ENCODE measurements at regions not wholly inside any gene's neighbourhood (a gene's known extent, or its start where the extent isn't known, plus 50 kb on each side); places are given as distances from the start of the nearest gene placed in this dataset.

DNA sequence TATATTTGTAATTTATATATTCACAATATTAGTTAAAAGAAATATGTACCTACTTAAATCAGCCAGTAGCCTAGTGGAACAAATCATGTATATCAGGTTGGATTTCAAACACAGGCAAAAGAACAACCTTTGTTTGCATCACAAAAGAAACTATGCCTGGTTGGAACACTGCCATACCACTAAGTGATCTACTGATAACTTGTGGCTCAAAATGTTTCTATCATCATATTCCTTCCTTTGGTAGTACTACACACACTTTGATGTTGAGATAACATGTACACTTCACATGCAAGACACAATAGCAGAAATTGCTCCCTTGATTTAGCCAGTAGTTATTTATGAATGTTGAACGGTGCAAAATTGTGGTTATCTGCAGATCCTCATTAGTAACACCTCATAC, 146.0 kb upstream of the GPC6 start:
- no peak for ATAC-seq
- peak; percentile 72 for TF ChIP-seq ISL1 (CRISPR knock-in tag; IDR thresholded peaks at IDR 0.05)
- no peak for TF ChIP-seq ZNF565 (CRISPR knock-in tag; conservative IDR thresholded peaks at IDR 0.05; ENCODE audit: low read depth)

DNA sequence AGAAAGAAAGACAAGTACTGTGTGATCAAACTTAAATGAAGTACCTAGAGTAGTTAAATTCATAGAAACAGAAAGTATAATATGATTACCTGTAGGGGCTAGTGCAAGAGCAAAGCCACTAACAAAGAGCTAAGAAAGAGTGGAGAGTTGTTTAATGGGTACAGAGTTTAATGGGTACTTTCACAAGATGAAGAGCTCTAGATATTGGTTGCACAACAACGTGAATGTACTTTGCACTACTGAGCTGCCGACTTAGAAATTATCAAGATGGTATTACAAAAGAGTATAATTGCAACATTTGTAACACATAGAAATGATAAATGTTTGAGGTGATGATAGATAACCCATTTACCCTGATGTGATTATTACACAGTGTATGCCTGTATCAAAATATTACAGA, 140.3 kb upstream of the GPC6 start:
- TF ChIP-seq, protein P1, sequence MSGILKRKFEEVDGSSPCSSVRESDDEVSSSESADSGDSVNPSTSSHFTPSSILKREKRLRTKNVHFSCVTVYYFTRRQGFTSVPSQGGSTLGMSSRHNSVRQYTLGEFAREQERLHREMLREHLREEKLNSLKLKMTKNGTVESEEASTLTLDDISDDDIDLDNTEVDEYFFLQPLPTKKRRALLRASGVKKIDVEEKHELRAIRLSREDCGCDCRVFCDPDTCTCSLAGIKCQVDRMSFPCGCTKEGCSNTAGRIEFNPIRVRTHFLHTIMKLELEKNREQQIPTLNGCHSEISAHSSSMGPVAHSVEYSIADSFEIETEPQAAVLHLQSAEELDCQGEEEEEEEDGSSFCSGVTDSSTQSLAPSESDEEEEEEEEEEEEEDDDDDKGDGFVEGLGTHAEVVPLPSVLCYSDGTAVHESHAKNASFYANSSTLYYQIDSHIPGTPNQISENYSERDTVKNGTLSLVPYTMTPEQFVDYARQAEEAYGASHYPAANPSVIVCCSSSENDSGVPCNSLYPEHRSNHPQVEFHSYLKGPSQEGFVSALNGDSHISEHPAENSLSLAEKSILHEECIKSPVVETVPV (CRISPR knock-in tag; IDR thresholded peaks at IDR 0.05): no peak
- TF ChIP-seq ZFP30 (CRISPR knock-in tag; IDR thresholded peaks at IDR 0.05) (no peak), RARB (CRISPR knock-in tag; IDR thresholded peaks at IDR 0.05) (no peak), ESRRG (CRISPR knock-in tag; IDR thresholded peaks at IDR 0.05) (no peak), ZFP3 (CRISPR knock-in tag; IDR thresholded peaks at IDR 0.05) (no peak), TOX (CRISPR knock-in tag; IDR thresholded peaks at IDR 0.05; ENCODE audit: borderline replicate concordance) (no peak), ARNTL (CRISPR knock-in tag; IDR thresholded peaks at IDR 0.05; ENCODE audit: borderline replicate concordance, low read depth) (no peak)
- TF ChIP-seq, protein P2, sequence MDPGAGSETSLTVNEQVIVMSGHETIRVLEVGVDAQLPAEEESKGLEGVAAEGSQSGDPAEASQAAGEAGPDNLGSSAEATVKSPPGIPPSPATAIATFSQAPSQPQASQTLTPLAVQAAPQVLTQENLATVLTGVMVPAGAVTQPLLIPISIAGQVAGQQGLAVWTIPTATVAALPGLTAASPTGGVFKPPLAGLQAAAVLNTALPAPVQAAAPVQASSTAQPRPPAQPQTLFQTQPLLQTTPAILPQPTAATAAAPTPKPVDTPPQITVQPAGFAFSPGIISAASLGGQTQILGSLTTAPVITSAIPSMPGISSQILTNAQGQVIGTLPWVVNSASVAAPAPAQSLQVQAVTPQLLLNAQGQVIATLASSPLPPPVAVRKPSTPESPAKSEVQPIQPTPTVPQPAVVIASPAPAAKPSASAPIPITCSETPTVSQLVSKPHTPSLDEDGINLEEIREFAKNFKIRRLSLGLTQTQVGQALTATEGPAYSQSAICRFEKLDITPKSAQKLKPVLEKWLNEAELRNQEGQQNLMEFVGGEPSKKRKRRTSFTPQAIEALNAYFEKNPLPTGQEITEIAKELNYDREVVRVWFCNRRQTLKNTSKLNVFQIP (CRISPR knock-in tag; IDR thresholded peaks at IDR 0.05; ENCODE audit: borderline replicate concordance, low read depth): no peak
- TF ChIP-seq, protein P3, sequence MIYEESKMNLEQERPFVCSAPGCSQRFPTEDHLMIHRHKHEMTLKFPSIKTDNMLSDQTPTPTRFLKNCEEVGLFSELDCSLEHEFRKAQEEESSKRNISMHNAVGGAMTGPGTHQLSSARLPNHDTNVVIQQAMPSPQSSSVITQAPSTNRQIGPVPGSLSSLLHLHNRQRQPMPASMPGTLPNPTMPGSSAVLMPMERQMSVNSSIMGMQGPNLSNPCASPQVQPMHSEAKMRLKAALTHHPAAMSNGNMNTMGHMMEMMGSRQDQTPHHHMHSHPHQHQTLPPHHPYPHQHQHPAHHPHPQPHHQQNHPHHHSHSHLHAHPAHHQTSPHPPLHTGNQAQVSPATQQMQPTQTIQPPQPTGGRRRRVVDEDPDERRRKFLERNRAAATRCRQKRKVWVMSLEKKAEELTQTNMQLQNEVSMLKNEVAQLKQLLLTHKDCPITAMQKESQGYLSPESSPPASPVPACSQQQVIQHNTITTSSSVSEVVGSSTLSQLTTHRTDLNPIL (CRISPR knock-in tag; IDR thresholded peaks at IDR 0.05; ENCODE audit: low read depth): no peak
- no peak for ATAC-seq

DNA sequence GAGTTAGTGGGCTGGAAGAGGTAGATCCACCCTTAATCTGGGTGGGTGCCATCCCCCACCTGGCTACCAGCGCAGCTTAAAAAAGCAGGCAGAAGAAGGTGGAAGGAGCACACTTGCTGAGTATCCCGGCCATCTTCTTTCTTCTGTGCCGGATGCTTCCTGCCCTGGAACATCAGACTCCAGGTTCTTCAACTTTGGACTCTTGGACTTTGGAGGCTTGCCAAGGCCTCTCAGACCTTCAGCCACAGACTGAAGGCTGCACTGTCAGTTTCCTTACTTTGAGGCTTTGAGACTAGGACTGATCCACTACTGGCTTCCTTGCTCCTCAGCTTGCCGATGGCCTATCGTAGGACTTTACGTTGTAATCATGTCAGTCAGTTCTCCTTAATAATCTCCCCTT, 127.6 kb upstream of the GPC6 start:
- TF ChIP-seq, protein P4, sequence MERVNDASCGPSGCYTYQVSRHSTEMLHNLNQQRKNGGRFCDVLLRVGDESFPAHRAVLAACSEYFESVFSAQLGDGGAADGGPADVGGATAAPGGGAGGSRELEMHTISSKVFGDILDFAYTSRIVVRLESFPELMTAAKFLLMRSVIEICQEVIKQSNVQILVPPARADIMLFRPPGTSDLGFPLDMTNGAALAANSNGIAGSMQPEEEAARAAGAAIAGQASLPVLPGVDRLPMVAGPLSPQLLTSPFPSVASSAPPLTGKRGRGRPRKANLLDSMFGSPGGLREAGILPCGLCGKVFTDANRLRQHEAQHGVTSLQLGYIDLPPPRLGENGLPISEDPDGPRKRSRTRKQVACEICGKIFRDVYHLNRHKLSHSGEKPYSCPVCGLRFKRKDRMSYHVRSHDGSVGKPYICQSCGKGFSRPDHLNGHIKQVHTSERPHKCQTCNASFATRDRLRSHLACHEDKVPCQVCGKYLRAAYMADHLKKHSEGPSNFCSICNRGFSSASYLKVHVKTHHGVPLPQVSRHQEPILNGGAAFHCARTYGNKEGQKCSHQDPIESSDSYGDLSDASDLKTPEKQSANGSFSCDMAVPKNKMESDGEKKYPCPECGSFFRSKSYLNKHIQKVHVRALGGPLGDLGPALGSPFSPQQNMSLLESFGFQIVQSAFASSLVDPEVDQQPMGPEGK (CRISPR knock-in tag; IDR thresholded peaks at IDR 0.05; ENCODE audit: borderline replicate concordance): no peak
- TF ChIP-seq ZC3H10 (CRISPR knock-in tag; IDR thresholded peaks at IDR 0.05) (no peak), CSDC2 (CRISPR knock-in tag; IDR thresholded peaks at IDR 0.05) (no peak), OSR1 (CRISPR knock-in tag; IDR thresholded peaks at IDR 0.05) (no peak), BACH2 (CRISPR knock-in tag; IDR thresholded peaks at IDR 0.05; ENCODE audit: borderline replicate concordance) (no peak), ZNF70 (CRISPR knock-in tag; IDR thresholded peaks at IDR 0.05) (no peak)
- ATAC-seq: no peak

DNA sequence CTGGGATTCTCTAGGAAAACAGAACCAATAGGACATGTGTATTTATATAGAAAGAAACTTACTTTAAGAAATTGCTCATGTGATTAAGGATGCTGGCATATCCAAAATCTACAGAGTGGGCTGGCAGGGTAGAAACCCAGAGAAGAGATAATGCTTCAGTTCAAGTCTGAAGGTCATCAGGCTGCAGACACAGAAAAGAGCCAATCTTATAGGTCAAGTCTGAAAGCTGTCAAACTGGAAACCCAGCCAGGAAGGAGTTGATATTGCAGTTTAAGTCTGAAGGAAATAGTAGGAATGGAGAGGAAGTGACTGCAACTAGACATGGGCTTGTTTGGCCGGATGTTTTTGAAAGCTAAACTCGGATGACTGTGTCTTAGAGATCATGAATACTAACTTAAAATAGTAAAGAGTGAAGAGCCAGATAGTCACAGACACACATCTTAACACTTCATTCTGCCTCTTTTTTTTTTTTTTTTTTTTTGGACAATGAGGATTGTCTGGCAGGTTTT, 125.3 kb upstream of the GPC6 start:
- ATAC-seq: no peak
- TF ChIP-seq ZC3H10 (CRISPR knock-in tag; IDR thresholded peaks at IDR 0.05) (no peak), OSR1 (CRISPR knock-in tag; IDR thresholded peaks at IDR 0.05) (no peak), TCF4 (CRISPR knock-in tag; IDR thresholded peaks at IDR 0.05; ENCODE audit: borderline replicate concordance) (no peak), ZNF565 (CRISPR knock-in tag; conservative IDR thresholded peaks at IDR 0.05; ENCODE audit: low read depth) (no peak), SNAI2 (CRISPR knock-in tag; IDR thresholded peaks at IDR 0.05) (no peak), ZFP3 (CRISPR knock-in tag; IDR thresholded peaks at IDR 0.05) (no peak), ESRRG (CRISPR knock-in tag; IDR thresholded peaks at IDR 0.05) (no peak), ARNTL (CRISPR knock-in tag; IDR thresholded peaks at IDR 0.05; ENCODE audit: borderline replicate concordance, low read depth) (no peak), ZFP30 (CRISPR knock-in tag; IDR thresholded peaks at IDR 0.05) (no peak), GLIS3 (CRISPR knock-in tag; IDR thresholded peaks at IDR 0.05) (no peak), ISL1 (CRISPR knock-in tag; IDR thresholded peaks at IDR 0.05) (no peak), CSDC2 (CRISPR knock-in tag; IDR thresholded peaks at IDR 0.05) (no peak), ZNF8 (CRISPR knock-in tag; IDR thresholded peaks at IDR 0.05) (no peak)
- TF ChIP-seq, protein P3 (CRISPR knock-in tag; IDR thresholded peaks at IDR 0.05; ENCODE audit: low read depth): no peak
- TF ChIP-seq, protein P4 (CRISPR knock-in tag; IDR thresholded peaks at IDR 0.05; ENCODE audit: borderline replicate concordance): no peak
- TF ChIP-seq, protein P5, sequence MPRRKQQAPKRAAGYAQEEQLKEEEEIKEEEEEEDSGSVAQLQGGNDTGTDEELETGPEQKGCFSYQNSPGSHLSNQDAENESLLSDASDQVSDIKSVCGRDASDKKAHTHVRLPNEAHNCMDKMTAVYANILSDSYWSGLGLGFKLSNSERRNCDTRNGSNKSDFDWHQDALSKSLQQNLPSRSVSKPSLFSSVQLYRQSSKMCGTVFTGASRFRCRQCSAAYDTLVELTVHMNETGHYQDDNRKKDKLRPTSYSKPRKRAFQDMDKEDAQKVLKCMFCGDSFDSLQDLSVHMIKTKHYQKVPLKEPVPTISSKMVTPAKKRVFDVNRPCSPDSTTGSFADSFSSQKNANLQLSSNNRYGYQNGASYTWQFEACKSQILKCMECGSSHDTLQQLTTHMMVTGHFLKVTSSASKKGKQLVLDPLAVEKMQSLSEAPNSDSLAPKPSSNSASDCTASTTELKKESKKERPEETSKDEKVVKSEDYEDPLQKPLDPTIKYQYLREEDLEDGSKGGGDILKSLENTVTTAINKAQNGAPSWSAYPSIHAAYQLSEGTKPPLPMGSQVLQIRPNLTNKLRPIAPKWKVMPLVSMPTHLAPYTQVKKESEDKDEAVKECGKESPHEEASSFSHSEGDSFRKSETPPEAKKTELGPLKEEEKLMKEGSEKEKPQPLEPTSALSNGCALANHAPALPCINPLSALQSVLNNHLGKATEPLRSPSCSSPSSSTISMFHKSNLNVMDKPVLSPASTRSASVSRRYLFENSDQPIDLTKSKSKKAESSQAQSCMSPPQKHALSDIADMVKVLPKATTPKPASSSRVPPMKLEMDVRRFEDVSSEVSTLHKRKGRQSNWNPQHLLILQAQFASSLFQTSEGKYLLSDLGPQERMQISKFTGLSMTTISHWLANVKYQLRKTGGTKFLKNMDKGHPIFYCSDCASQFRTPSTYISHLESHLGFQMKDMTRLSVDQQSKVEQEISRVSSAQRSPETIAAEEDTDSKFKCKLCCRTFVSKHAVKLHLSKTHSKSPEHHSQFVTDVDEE (CRISPR knock-in tag; IDR thresholded peaks at IDR 0.05): no peak
- TF ChIP-seq, protein P1 (CRISPR knock-in tag; IDR thresholded peaks at IDR 0.05): no peak

Data from SK-N-SH treated with all-trans-retinoic acid at 6 μM for 48 hours (cell line).